Neuronal stem cell (in vitro differentiated cells): ENCODE measurements at regions not wholly inside any gene's neighbourhood (a gene's known extent, or its start where the extent isn't known, plus 50 kb on each side); places are given as distances from the start of the nearest gene placed in this dataset.

Experiments
- DNase-seq: peaks from one replicate; pipeline ENCODE4 v3.0.0-alpha.2; 2013; ENCODE audit warnings: low spot score
- H2AFZ ChIP-seq: one replicate; pipeline ENCODE4 v1.6.1; 2013; ENCODE audit warnings: mild to moderate bottlenecking, low read length, inconsistent platforms
- H2AK5ac ChIP-seq: 2 replicates; pipeline ENCODE4 v1.6.1; 2013; ENCODE audit warnings: low read depth, mild to moderate bottlenecking, inconsistent platforms, low read length, moderate library complexity, mixed read lengths
- H2BK120ac ChIP-seq: 2 replicates; pipeline ENCODE4 v1.6.1; 2013; ENCODE audit warnings: low read depth, mild to moderate bottlenecking, inconsistent platforms, low read length, moderate library complexity, mixed read lengths
- H2BK12ac ChIP-seq: one replicate; pipeline ENCODE4 v1.6.1; 2013; ENCODE audit warnings: low read length, inconsistent platforms
- H2BK15ac ChIP-seq: 2 replicates; pipeline ENCODE4 v1.6.1; 2013; ENCODE audit warnings: mild to moderate bottlenecking, low read length, inconsistent platforms, mixed read lengths
- H2BK5ac ChIP-seq: one replicate; pipeline ENCODE4 v1.6.1; 2013; ENCODE audit warnings: inconsistent platforms, mild to moderate bottlenecking, low read length, moderate library complexity
- H3K14ac ChIP-seq: one replicate; pipeline ENCODE4 v1.6.1; 2013; ENCODE audit warnings: low read length, inconsistent platforms
- H3K18ac ChIP-seq: 2 replicates; pipeline ENCODE4 v1.6.1; 2013; ENCODE audit warnings: low read length, inconsistent platforms
- H3K23ac ChIP-seq: 2 replicates; pipeline ENCODE4 v1.6.1; 2013; ENCODE audit warnings: low read depth, mild to moderate bottlenecking, mixed read lengths, low read length, inconsistent platforms; ENCODE audit not compliant: poor library complexity
- H3K27ac ChIP-seq: replicated peaks from 3 replicates; pipeline ENCODE4 v1.5.1; 2013; ENCODE audit warnings: low read length, inconsistent platforms
- H3K27me3 ChIP-seq, 3 experiments: 2 replicates each; pipeline ENCODE4 v1.6.1; 2013; ENCODE audit warnings: low read length in 3 of 3, mild to moderate bottlenecking in 2 of 3, inconsistent platforms in 1 of 3, low read depth in 1 of 3, mixed read lengths in 1 of 3, moderate library complexity in 1 of 3; ENCODE audit not compliant: control insufficient read depth in 3 of 3, insufficient read depth in 3 of 3
- H3K36me3 ChIP-seq, 2 donors: replicated peaks in 1 of 2; 2 replicates each; pipeline ENCODE4 v1.6.1; 2013; ENCODE audit warnings: low read length in 2 of 2; ENCODE audit not compliant: control insufficient read depth in 2 of 2, insufficient read depth in 2 of 2
- H3K4ac ChIP-seq: 2 replicates; pipeline ENCODE4 v1.6.1; 2013; ENCODE audit warnings: inconsistent platforms, mild to moderate bottlenecking, low read length, moderate library complexity
- H3K4me1 ChIP-seq, 2 donors: 1 replicate in 1 of 2; 2 replicates in 1 of 2; pipeline ENCODE4 v1.6.1; 2013; ENCODE audit warnings: low read length in 2 of 2, low read depth in 1 of 2; ENCODE audit not compliant: control insufficient read depth in 2 of 2, insufficient read depth in 1 of 2
- H3K4me2 ChIP-seq: one replicate; pipeline ENCODE4 v1.6.1; 2013; ENCODE audit warnings: mild to moderate bottlenecking, low read length, inconsistent platforms; ENCODE audit not compliant: insufficient read depth, poor library complexity, severe bottlenecking
- H3K4me3 ChIP-seq, 2 donors: 2 replicates each; pipeline ENCODE4 v1.5.1; 2013; ENCODE audit warnings: low read length in 2 of 2, mild to moderate bottlenecking in 2 of 2, inconsistent platforms in 1 of 2, moderate library complexity in 1 of 2
- H3K79me1 ChIP-seq: one replicate; pipeline ENCODE4 v1.6.1; 2013; ENCODE audit warnings: low read depth, mild to moderate bottlenecking, inconsistent platforms, low read length, moderate library complexity
- H3K9ac ChIP-seq: one replicate; pipeline ENCODE4 v1.6.1; 2013; ENCODE audit warnings: mild to moderate bottlenecking, low read depth, low read length, inconsistent platforms; ENCODE audit not compliant: poor library complexity
- H3K9me3 ChIP-seq, 2 donors: replicated peaks in 1 of 2; 2 replicates each; pipeline versions ENCODE3 to v1.6.1; 2013; ENCODE audit warnings: low read length in 2 of 2, mild to moderate bottlenecking in 2 of 2, inconsistent platforms in 1 of 2, low read depth in 1 of 2, mixed read lengths in 1 of 2, moderate library complexity in 1 of 2; ENCODE audit not compliant: control insufficient read depth in 2 of 2, insufficient read depth in 1 of 2
- H4K8ac ChIP-seq: one replicate; pipeline ENCODE4 v1.6.1; 2013; ENCODE audit warnings: low read depth, mild to moderate bottlenecking, inconsistent platforms, low read length, moderate library complexity
- H4K91ac ChIP-seq: one replicate; pipeline ENCODE4 v1.6.1; 2013; ENCODE audit warnings: low read length, low read depth, mild to moderate bottlenecking, inconsistent platforms; ENCODE audit not compliant: poor library complexity
- WGBS, 2 donors: extraction: QIAGEN DNeasy Blood & Tissue Kit; methylation state at CpG; one replicate each; pipeline ENCODE4 v1.1.7; 2013; ENCODE audit warnings: missing lambda C conversion rate in 2 of 2, mixed read lengths in 1 of 2; ENCODE audit not compliant: insufficient read length in 2 of 2, insufficient replicate concordance in 1 of 2; ENCODE audit errors: extremely low coverage in 2 of 2; 5-methylcytosine and 5-hydroxymethylcytosine counted together

DNA sequence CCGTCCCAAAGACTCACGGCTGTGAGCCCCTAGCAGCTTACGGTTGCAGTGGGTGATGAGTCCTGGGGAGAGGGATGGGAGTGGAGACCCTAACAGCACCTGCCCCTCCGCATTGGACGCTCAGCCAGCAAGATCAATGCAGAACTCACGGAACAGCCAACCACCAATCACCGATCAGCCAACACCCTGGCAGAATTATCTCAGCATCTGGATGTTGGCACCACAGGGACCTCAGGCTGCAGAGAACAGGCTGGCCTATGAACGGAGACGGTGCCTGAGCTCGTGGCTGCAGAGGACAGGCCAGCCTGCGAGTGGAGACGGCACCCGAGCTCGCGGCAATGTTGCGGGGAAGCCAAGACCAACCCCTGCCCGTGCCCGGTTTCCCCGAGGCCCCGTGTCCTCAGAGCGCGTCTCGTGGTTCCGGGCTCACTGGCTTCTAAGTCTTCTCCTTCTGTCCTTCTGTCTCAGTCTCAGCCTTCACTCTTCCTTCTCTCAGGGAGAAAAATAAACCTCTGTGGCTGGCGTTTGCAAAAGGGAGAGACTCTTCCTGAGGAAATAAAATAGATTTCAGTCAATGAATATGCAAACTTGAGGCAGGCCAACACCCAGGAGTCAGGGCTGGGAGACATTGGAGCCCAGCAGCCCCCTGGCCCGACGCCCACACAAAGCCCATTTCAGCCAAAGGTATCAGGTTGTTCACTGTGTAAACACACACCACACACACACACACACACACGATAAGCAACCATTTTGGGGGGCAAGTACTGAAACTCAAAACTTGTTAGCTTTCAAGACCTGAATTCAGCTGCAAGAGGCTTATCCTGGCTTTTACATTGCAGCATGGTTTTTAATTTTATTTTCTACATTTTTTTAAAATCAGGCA, 67.8 kb downstream of the SIK1 start:
- Histone ChIP-seq H2BK120ac (no peak overlapping the region), H3K27ac (no peak overlapping the region), H2AK5ac (peak overlapping the region; percentile 73), H3K36me3 (no peaks in the 10 kb centered on the region), H4K91ac (no peak overlapping the region), H3K23ac (no peak overlapping the region), H3K9ac (no peak overlapping the region), H3K4me2 (no peak overlapping the region), H2BK12ac (peak overlapping the region; percentile 87), H3K79me1 (peaks cover 1% of the 10 kb centered on the region), H3K4me1 (peaks cover 6 to 27% of the 10 kb centered on the region in 2 donors), H3K9me3 (no peaks in the 10 kb centered on the region), H3K4ac (peak overlapping the region; percentile 15), H2AFZ (no peak overlapping the region), H2BK5ac (peak overlapping the region; percentile 7), H3K4me3 (no peak overlapping the region), H2BK15ac (no peak overlapping the region), H4K8ac (no peak overlapping the region), H3K27me3 (no peaks in the 10 kb centered on the region), H3K18ac (peak overlapping the region; percentile 60), H3K14ac (no peak overlapping the region)
- no peak for DNase-seq
- WGBS, 2 donors = no CpG with 5 or more reads among the region's 28 CpGs

DNA sequence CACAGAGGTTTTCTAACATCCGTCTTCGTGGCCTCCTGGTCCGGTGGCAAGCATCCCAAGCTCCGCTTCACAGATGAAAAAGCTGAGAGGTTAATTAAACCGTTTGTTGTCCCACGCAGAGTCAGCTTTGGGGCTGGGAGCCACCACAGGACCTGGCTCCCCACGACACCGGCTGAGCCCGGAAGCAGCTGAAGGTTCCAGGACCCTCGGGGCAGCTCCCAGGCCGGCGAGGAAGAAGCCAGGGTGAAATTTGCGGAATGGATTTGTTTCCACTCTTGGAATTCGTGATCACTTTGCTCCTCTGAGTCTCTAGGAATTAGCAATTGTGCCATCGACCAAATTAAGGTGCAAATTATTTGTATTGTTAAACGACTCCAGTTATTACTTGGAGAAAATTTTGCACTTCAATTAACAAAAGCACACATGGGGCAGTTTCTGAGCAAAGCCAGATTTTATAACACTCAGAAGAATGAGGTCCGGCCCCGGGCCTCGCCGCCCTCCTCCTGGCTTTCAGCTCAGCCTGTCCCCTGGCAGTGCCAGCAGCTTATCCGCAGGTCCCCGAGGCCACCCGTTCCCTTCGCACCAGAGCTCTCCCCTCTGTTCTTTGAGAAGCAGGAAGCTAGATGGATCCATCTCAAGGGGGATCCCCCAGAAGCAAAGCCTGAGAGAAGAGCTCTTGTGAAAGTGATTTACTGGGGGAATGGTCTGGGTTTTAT, 69.1 kb downstream of the SIK1 start:
- Histone ChIP-seq H3K18ac (no peak overlapping the region), H4K8ac (no peak overlapping the region), H3K9me3 (no peaks in the 10 kb centered on the region), H3K14ac (peak overlapping the region; percentile 47), H2AFZ (no peak overlapping the region), H2BK12ac (peak overlapping the region; percentile 14), H3K27ac (no peak overlapping the region), H3K23ac (no peak overlapping the region), H3K27me3 (no peaks in the 10 kb centered on the region), H2BK120ac (no peak overlapping the region), H3K36me3 (no peaks in the 10 kb centered on the region), H3K4me3 (no peak overlapping the region), H2BK5ac (no peak overlapping the region), H2BK15ac (peak overlapping the region; percentile 59), H4K91ac (no peak overlapping the region), H3K79me1 (no peaks in the 10 kb centered on the region), H3K4ac (peak overlapping the region; percentile 27), H2AK5ac (peak overlapping the region; percentile 73), H3K9ac (no peak overlapping the region), H3K4me2 (no peak overlapping the region), H3K4me1 (peaks cover 8 to 33% of the 10 kb centered on the region in 2 donors)
- DNase-seq = no peak
- no CpG with 5 or more reads among the region's 24 CpGs for WGBS, 2 donors

DNA sequence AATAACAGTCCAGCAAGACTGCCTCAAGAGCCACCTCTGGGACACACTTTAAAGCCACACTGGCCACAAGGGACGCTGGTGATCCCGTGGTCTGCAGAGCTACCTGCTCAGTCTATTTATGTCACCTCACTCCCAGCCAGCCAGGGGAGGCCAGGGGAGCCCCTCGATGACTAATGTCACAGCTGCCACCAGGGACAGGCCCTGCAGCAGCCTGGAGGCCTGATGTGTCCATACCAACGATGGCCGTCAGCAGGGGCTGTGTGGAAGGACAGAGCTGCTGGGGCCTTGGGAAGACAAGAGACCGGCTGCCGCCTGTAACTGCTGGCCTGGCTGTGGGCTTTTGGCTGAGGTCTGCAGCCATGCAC, 71.0 kb downstream of the SIK1 start:
- Histone ChIP-seq H2BK120ac (no peak overlapping the region), H4K91ac (peak overlapping the region; percentile 75), H2AK5ac (peak overlapping the region; percentile 8), H3K36me3 (no peaks in the 10 kb centered on the region), H3K79me1 (no peaks in the 10 kb centered on the region), H2BK15ac (peak overlapping the region; percentile 47), H2BK12ac (peak overlapping the region; percentile 86), H3K18ac (peak overlapping the region; percentile 94), H3K14ac (no peak overlapping the region), H3K4me2 (no peak overlapping the region), H3K4ac (no peak overlapping the region), H3K27ac (no peak overlapping the region), H4K8ac (peak overlapping the region; percentile 56), H3K4me1 (peaks cover 4 to 25% of the 10 kb centered on the region in 2 donors), H2BK5ac (peak overlapping the region; percentile 1), H3K9me3 (no peaks in the 10 kb centered on the region), H3K4me3 (no peak overlapping the region), H3K23ac (peak overlapping the region; percentile 90), H3K9ac (peak overlapping the region; percentile 34), H2AFZ (peak overlapping the region; percentile 69), H3K27me3 (no peaks in the 10 kb centered on the region)
- DNase-seq = no peak
- WGBS, 2 donors = no CpG with 5 or more reads among the region's 7 CpGs
